BE2C (cell line): ENCODE measurements at regions not wholly inside any gene's neighbourhood (a gene's known extent, or its start where the extent isn't known, plus 50 kb on each side); places are given as distances from the start of the nearest gene placed in this dataset.
"Not testable (repeated sequence)": the region's sequence is repeated elsewhere in the genome, so short reads cannot be mapped to it uniquely, and the experiment has no call there.

Experiments used
- DNase-seq: peaks from one replicate; pipeline ENCODE4 v3.0.0-alpha.2; 2020
- H3K27me3 ChIP-seq: fragments of 250-450 bp; sonication (Bioruptor Pico); 2 replicates; pipeline ENCODE4 v1.5.1; 2020; ENCODE audit warnings: mild to moderate bottlenecking
- H3K36me3 ChIP-seq: fragments of 250-450 bp; sonication (Bioruptor Pico); 2 replicates; pipeline ENCODE4 v1.5.1; 2020; ENCODE audit warnings: mild to moderate bottlenecking
- H3K4me1 ChIP-seq: fragments of 250-450 bp; sonication (Bioruptor Pico); 2 replicates; pipeline ENCODE4 v1.5.1; 2020
- H3K4me3 ChIP-seq: 2 replicates; pipeline ENCODE4 v1.5.1; 2011; ENCODE audit warnings: low read depth, low read length
- H3K9me3 ChIP-seq: fragments of 250-450 bp; sonication (Bioruptor Pico); 2 replicates; pipeline ENCODE4 v1.5.1; 2020
- TF ChIP-seq, protein P1 (sequence below): IDR thresholded peaks from 2 replicates; pipeline ENCODE4 v1.5.1; 2012; ENCODE audit warnings: mild to moderate bottlenecking, low read depth, low read length

DNA sequence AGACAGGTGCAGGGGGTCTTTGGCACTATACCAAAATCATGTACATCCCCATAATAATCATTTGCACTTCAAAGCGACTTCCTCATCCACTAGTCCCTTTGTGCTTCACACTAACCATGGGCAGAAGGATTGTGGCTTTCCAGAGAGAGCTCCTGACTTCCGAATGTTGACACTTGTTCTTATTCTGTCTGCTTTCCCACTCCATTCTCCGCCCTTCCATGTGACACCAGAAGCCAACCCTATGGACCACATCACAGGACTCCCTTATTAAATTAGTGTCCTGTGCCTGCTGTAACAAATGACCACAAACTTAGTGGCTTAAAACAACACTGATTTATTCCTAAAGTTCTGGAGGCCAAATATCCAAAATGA is 91.6 kb downstream of the CMC2 start:
- no peaks in the 10 kb centered on the region for H3K27me3 ChIP-seq
- DNase-seq: no peak
- H3K4me1 ChIP-seq: no peaks in the 10 kb centered on the region
- H3K4me3 ChIP-seq: no peak overlapping the region
- TF ChIP-seq, protein P1, sequence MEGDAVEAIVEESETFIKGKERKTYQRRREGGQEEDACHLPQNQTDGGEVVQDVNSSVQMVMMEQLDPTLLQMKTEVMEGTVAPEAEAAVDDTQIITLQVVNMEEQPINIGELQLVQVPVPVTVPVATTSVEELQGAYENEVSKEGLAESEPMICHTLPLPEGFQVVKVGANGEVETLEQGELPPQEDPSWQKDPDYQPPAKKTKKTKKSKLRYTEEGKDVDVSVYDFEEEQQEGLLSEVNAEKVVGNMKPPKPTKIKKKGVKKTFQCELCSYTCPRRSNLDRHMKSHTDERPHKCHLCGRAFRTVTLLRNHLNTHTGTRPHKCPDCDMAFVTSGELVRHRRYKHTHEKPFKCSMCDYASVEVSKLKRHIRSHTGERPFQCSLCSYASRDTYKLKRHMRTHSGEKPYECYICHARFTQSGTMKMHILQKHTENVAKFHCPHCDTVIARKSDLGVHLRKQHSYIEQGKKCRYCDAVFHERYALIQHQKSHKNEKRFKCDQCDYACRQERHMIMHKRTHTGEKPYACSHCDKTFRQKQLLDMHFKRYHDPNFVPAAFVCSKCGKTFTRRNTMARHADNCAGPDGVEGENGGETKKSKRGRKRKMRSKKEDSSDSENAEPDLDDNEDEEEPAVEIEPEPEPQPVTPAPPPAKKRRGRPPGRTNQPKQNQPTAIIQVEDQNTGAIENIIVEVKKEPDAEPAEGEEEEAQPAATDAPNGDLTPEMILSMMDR: no peak
- no peaks in the 10 kb centered on the region for H3K36me3 ChIP-seq
- H3K9me3 ChIP-seq: no peaks in the 10 kb centered on the region

DNA sequence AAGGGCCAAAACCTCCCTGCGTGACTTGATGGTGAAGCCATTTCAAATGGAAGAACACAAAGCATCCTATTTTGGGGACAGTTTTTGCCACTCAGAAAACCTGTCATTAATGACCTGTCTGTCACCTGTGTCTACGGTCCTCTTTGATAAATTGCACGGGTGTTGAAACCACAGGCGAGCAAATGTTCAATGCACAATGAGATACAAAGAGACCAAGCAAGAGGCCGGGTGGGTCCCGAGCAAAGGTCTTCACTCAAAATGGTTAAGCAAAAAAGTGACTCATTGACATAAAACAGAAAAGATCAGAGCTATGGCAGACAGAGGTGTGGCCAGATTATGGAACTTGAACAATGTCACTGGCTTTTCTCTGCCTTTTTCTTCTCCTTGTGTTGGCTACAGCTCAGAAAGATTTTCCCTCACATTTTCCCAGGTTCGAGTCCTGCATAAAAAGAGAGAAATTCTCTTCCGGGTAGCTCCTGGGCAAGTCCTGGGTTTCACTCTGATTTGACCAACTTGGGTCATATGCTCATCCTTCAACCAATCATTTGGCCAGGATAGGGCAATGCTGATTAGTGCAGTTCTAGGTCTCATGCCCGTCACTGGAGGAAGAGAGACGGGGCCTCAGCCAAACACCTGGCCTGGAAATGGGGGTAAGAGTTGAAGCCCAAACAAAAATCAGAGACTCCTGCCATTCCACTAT is 92.2 kb downstream of the CMC2 start:
- H3K4me3 ChIP-seq: no peak overlapping the region
- TF ChIP-seq, protein P1: no peak
- no peaks in the 10 kb centered on the region for H3K27me3 ChIP-seq
- no peak for DNase-seq
- no peaks in the 10 kb centered on the region for H3K36me3 ChIP-seq
- H3K4me1 ChIP-seq: no peaks in the 10 kb centered on the region
- no peaks in the 10 kb centered on the region for H3K9me3 ChIP-seq

DNA sequence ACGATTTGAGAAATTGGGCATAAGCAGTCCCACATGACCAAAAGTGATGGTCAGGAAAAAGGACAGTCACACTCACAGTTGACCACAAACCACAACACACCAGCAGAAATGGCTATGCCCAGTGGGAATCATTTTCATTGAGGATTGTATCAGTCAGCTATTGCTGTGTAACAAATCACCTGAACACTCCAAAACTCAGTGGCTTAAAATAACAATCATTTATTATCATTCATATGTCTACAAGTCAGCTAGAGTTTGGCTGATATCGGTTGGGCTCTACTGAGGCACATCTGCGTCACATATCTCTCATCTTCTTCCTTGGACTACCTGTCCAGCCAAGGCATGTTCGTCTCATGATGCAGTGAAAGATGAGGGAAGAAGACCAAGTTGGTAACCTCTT is 93.3 kb downstream of the CMC2 start:
- no peaks in the 10 kb centered on the region for H3K36me3 ChIP-seq
- H3K9me3 ChIP-seq: no peaks in the 10 kb centered on the region
- H3K27me3 ChIP-seq: no peaks in the 10 kb centered on the region
- no peak for DNase-seq
- H3K4me1 ChIP-seq: no peaks in the 10 kb centered on the region
- TF ChIP-seq, protein P1: no peak
- H3K4me3 ChIP-seq: no peak overlapping the region

DNA sequence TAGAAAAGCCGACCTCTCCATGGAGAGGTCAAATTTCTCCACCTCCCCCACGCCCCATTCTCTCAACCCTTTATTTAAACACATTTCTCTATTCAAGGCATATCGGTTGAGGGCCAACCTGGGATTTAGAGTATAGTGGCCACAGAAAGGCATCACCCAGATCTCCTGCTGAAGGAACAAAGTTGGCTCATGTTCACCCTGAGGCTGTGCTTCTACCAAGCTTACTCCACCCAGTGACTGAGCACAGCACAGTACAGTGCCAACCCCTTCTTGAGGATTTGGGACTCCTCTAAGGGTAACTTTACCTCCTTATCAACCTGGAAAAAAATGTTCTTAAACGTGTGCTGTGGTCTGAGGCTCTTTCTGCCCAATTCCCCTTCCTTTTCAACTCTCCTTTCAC is 94.0 kb downstream of the CMC2 start:
- TF ChIP-seq, protein P1: no peak
- Histone ChIP-seq H3K4me1 (no peaks in the 10 kb centered on the region), H3K4me3 (no peak overlapping the region), H3K9me3 (no peaks in the 10 kb centered on the region), H3K36me3 (no peaks in the 10 kb centered on the region), H3K27me3 (no peaks in the 10 kb centered on the region)
- no peak for DNase-seq

DNA sequence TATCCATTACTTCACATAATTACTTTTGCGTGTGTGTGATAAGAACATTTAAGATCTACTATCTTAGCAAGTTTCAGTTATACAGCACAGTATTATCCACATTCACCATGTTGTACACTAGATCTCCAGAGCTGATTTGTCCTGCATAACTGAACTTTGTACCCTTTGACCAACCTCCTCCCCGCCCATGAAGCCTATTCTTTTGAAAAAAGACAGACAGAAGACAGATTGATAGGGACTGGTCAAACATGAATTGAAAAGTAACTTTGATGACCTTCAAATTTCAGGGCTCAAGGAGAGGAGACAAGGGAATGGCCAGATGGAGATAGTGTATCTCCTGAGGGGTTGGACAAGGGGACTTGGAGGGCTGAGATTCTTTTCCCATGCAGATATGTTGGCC is 96.3 kb downstream of the CMC2 start:
- no peaks in the 10 kb centered on the region for H3K9me3 ChIP-seq
- H3K27me3 ChIP-seq: no peaks in the 10 kb centered on the region
- DNase-seq: no peak
- no peak overlapping the region for H3K4me3 ChIP-seq
- TF ChIP-seq, protein P1: no peak
- no peaks in the 10 kb centered on the region for H3K4me1 ChIP-seq
- H3K36me3 ChIP-seq: no peaks in the 10 kb centered on the region

DNA sequence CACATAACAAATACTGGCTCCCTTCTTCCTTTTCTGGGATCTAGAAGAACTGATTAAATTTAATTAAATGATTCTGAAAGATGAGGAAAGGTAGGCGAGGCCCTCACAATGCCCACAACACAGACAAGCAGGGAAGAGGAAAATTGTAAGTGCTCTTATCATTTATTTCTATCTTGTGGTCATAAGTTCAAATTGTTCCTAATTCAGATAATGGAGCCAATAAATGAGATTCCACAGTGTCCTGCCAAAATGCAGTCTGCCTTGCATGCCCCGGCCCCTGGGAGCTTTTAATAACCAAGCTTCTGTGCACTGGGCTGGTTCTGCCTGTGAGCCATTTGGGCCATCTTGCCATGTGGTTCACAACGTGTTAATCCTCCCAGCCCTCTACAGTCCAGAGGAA is 97.0 kb downstream of the CMC2 start:
- TF ChIP-seq, protein P1: no peak
- no peak for DNase-seq
- H3K36me3 ChIP-seq: no peaks in the 10 kb centered on the region
- H3K9me3 ChIP-seq: no peaks in the 10 kb centered on the region
- no peaks in the 10 kb centered on the region for H3K27me3 ChIP-seq
- no peak overlapping the region for H3K4me3 ChIP-seq
- H3K4me1 ChIP-seq: no peaks in the 10 kb centered on the region

DNA sequence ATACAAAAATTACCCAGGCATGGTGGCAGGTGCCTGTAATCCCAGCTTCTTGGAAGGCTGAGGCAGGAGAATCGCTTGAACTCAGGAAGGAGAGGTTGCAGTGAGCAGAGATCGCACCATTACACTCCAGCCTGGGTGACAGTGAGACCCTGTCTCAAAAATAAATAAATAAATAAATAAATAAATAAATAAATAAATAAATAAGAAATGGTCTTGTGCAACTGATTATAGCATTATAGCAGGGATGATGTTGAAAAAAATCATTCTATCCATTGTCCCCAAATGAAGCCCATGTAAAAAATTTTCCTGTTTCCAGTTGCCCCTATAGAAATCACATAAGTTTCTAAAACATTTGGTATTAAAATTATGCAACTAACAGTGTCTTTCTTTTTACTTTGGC is 100.5 kb downstream of the CMC2 start:
- DNase-seq, H3K4me1 ChIP-seq, H3K36me3 ChIP-seq, H3K4me3 ChIP-seq, H3K9me3 ChIP-seq, H3K27me3 ChIP-seq: not testable (repeated sequence)
